Lower leg skin (tissue), 4 donors: ENCODE measurements at regions not wholly inside any gene's neighbourhood (a gene's known extent, or its start where the extent isn't known, plus 50 kb on each side); places are given as distances from the start of the nearest gene placed in this dataset.

Experiments used
- DNase-seq, 2 donors: peaks; one replicate each; pipeline ENCODE4 v3.0.0-alpha.2; 2019; ENCODE audit warnings: low spot score in 2 of 2
- H3K4me3 ChIP-seq: fragments of 200-600 bp; sonication (generic); 2 replicates; pipeline ENCODE4 v1.5.1; 2017; ENCODE audit warnings: mild to moderate bottlenecking, low read depth; ENCODE audit not compliant: poor library complexity, severe bottlenecking
- CTCF ChIP-seq, 3 donors: fragments of 450-650 bp; IDR thresholded peaks; one replicate each; pipeline ENCODE4 v1.5.1; 2016; ENCODE audit warnings: antibody characterized with exemption in 3 of 3, mild to moderate bottlenecking in 3 of 3, moderate library complexity in 2 of 3
- POLR2A ChIP-seq, 2 donors: fragments of 450-650 bp; IDR thresholded peaks; one replicate each; pipeline ENCODE4 v1.6.1; 2016 to 2017; ENCODE audit warnings: antibody characterized with exemption in 2 of 2, mild to moderate bottlenecking in 1 of 2, moderate library complexity in 1 of 2
- WGBS, 2 donors: methylation state at CpG; one replicate each; pipeline ENCODE4 v1.1.5; 2018; 5-methylcytosine and 5-hydroxymethylcytosine counted together
- intact Hi-C: fragments of 100-400 bp; cut with DNase I; formaldehyde crosslinking; loops from one replicate; pipeline ENCODE4 v1.15.0; 2023; ENCODE audit warnings: low total_unique reads

GRCh38 chr3:7820969-7821368 lies 680.7 kb upstream of the LMCD1 start:
- no peak overlapping the region for H3K4me3 ChIP-seq
- intact Hi-C loops: no loop called here
- 94 to 97% methylated on average over 2 of the region's 2 CpGs for WGBS, 2 donors
- TF ChIP-seq CTCF (IDR thresholded peaks at IDR 0.05): no peak
- TF ChIP-seq POLR2A (IDR thresholded peaks at IDR 0.05): no peak
- no peak for DNase-seq

GRCh38 chr3:7821858-7822257 lies 679.8 kb upstream of the LMCD1 start:
- TF ChIP-seq CTCF (IDR thresholded peaks at IDR 0.05) (no peak), POLR2A (IDR thresholded peaks at IDR 0.05) (no peak)
- no peak overlapping the region for H3K4me3 ChIP-seq
- intact Hi-C loops: no loop called here
- DNase-seq: no peak
- 83 to 89% methylated on average over 1 of the region's 1 CpG for WGBS, 2 donors

GRCh38 chr3:7841451-7841850 lies 660.2 kb upstream of the LMCD1 start:
- no peak overlapping the region for H3K4me3 ChIP-seq
- WGBS, 2 donors: 44 to 47% methylated on average over 1 of the region's 1 CpG
- DNase-seq: no peak
- intact Hi-C loops: no loop called here
- TF ChIP-seq POLR2A (IDR thresholded peaks at IDR 0.05): no peak
- TF ChIP-seq CTCF (IDR thresholded peaks at IDR 0.05): no peak

GRCh38 chr3:7843441-7843840 lies 658.2 kb upstream of the LMCD1 start:
- no peak overlapping the region for H3K4me3 ChIP-seq
- 56 to 69% methylated on average over 1 of the region's 1 CpG for WGBS, 2 donors
- no peak for DNase-seq
- intact Hi-C loops: no loop called here
- no peak for TF ChIP-seq POLR2A (IDR thresholded peaks at IDR 0.05)
- TF ChIP-seq CTCF (IDR thresholded peaks at IDR 0.05): no peak

GRCh38 chr3:7847021-7847420 lies 654.6 kb upstream of the LMCD1 start:
- no peak overlapping the region for H3K4me3 ChIP-seq
- whole genome bisulfite sequencing, 2 donors: 14 to 38% methylated on average over 2 of the region's 2 CpGs
- no peak for DNase-seq
- TF ChIP-seq CTCF (IDR thresholded peaks at IDR 0.05): no peak
- TF ChIP-seq POLR2A (IDR thresholded peaks at IDR 0.05): no peak
- intact Hi-C loops: no loop called here

GRCh38 chr3:7847521-7847920 lies 654.1 kb upstream of the LMCD1 start:
- WGBS, 2 donors: 59 to 73% methylated on average over 6 of the region's 6 CpGs
- intact Hi-C loops: no loop called here

More at GRCh38 chr3:7847521-7847920, 654.1 kb upstream of the LMCD1 start:
- H3K4me3 ChIP-seq: no peak overlapping the region
- no peak for TF ChIP-seq POLR2A (IDR thresholded peaks at IDR 0.05)
- no peak for TF ChIP-seq CTCF (IDR thresholded peaks at IDR 0.05)
- DNase-seq: no peak
